HG03135 (cell line): ENCODE measurements at regions not wholly inside any gene's neighbourhood (a gene's known extent, or its start where the extent isn't known, plus 50 kb on each side); places are given as distances from the start of the nearest gene placed in this dataset.
"Not testable (repeated sequence)": the region's sequence is repeated elsewhere in the genome, so short reads cannot be mapped to it uniquely, and the experiment has no call there.

ENCODE experiments used
- ATAC-seq: cut with Tn5 transposase; IDR thresholded peaks from one replicate; pipeline ENCODE4 v1.9.1; 2021; ENCODE audit warnings: mild to moderate bottlenecking, moderate library complexity; ENCODE audit not compliant: unreplicated experiment

GRCh38 chr5:4579679-4580078 lies 560.5 kb upstream of the ADAMTS16 start:
- ATAC-seq = no peak

- no peak for ATAC-seq
These were observed 559.4 kb upstream of the ADAMTS16 start for GRCh38 chr5:4580772-4581171.

- ATAC-seq = no peak
These were observed 558.8 kb upstream of the ADAMTS16 start for GRCh38 chr5:4581289-4581688.

- no peak for ATAC-seq
These were observed 555.1 kb upstream of the ADAMTS16 start for GRCh38 chr5:4584982-4585381.

- no peak for ATAC-seq
These were observed 526.7 kb upstream of the ADAMTS16 start for GRCh38 chr5:4613440-4613839.

- no peak for ATAC-seq
These were observed 526.0 kb upstream of the ADAMTS16 start for GRCh38 chr5:4614088-4614487.

- not testable (repeated sequence) for ATAC-seq
These were observed 524.8 kb upstream of the ADAMTS16 start for GRCh38 chr5:4615369-4615768.

GRCh38 chr5:4625206-4625896 lies 514.8 kb upstream of the ADAMTS16 start:
- ATAC-seq = no peak

GRCh38 chr5:4627131-4627530 lies 513.0 kb upstream of the ADAMTS16 start:
- no peak for ATAC-seq

GRCh38 chr5:4627929-4628328 lies 512.2 kb upstream of the ADAMTS16 start:
- no peak for ATAC-seq

GRCh38 chr5:4628645-4629385 lies 511.3 kb upstream of the ADAMTS16 start:
- ATAC-seq = no peak

- ATAC-seq = no peak
These were observed 510.1 kb upstream of the ADAMTS16 start for GRCh38 chr5:4630031-4630430.

- ATAC-seq = no peak
These were observed 505.8 kb upstream of the ADAMTS16 start for GRCh38 chr5:4634342-4634741.

- no peak for ATAC-seq
These were observed 503.8 kb upstream of the ADAMTS16 start for GRCh38 chr5:4636378-4636777.

GRCh38 chr5:4639946-4640345 lies 500.2 kb upstream of the ADAMTS16 start:
- no peak for ATAC-seq

- no peak for ATAC-seq
These were observed 499.3 kb upstream of the ADAMTS16 start for GRCh38 chr5:4640795-4641194.

GRCh38 chr5:4642525-4642924 lies 497.6 kb upstream of the ADAMTS16 start:
- no peak for ATAC-seq

GRCh38 chr5:4643190-4643589 lies 496.9 kb upstream of the ADAMTS16 start:
- ATAC-seq = no peak

- ATAC-seq = no peak
These were observed 496.2 kb upstream of the ADAMTS16 start for GRCh38 chr5:4643960-4644359.

GRCh38 chr5:4646715-4647375 lies 493.3 kb upstream of the ADAMTS16 start:
- no peak for ATAC-seq

GRCh38 chr5:4647955-4648354 lies 492.2 kb upstream of the ADAMTS16 start:
- ATAC-seq = no peak
